Activated T-helper 1 cell treated with anti-CD3 and anti-CD28 coated beads, Interleukin-12 subunit alpha, Interleukin-12 subunit beta, Interleukin-2, Interleukin-4 antibody, amounts not matched to agents 30 ng/mL and 10 ng/mL and 1 ng/mL, durations not matched to agents 14 hours and 24 hours and 36 hours (primary cell): ENCODE measurements at regions not wholly inside any gene's neighbourhood (a gene's known extent, or its start where the extent isn't known, plus 50 kb on each side); places are given as distances from the start of the nearest gene placed in this dataset.
A peak's percentile ranks its signal among the peaks of the same experiment; 100 is the strongest.

Experiments used
- DNase-seq: peaks from one replicate; pipeline ENCODE4 v3.0.0; 2021; ENCODE audit warnings: low spot score
- H3K27ac Mint-ChIP-seq: one replicate; pipeline ENCODE4 v1.8.0; 2021; ENCODE audit warnings: mild to moderate bottlenecking, mixed read lengths
- H3K27me3 Mint-ChIP-seq: one replicate; pipeline ENCODE4 v1.8.0; 2022; ENCODE audit warnings: mild to moderate bottlenecking, moderate library complexity, mixed read lengths; ENCODE audit not compliant: insufficient read depth
- H3K36me3 Mint-ChIP-seq: one replicate; pipeline ENCODE4 v1.8.0; 2021; ENCODE audit warnings: low read depth, mixed read lengths
- H3K4me1 Mint-ChIP-seq: one replicate; pipeline ENCODE4 v1.8.0; 2021; ENCODE audit warnings: low read depth, mixed read lengths
- H3K4me3 Mint-ChIP-seq: one replicate; pipeline ENCODE4 v1.8.0; 2021; ENCODE audit warnings: mild to moderate bottlenecking, moderate library complexity, mixed read lengths
- H3K9me3 Mint-ChIP-seq: one replicate; pipeline ENCODE4 v1.8.0; 2021; ENCODE audit warnings: mixed read lengths
- intact Hi-C: fragments of 100-400 bp; cut with micrococcal nuclease; formaldehyde crosslinking; loops from one replicate; pipeline ENCODE4 v1.15.1; 2024

GRCh38 chr6:169884158-169884557 is 132.7 kb downstream of the ERMARD start:
- no peak overlapping the region for H3K27ac Mint-ChIP-seq
- H3K9me3 Mint-ChIP-seq, result no peaks in the 10 kb centered on the region
- no peaks in the 10 kb centered on the region for H3K36me3 Mint-ChIP-seq
- DNase-seq, result no peak
- intact Hi-C loops, result no loop called here
- no peaks in the 10 kb centered on the region for H3K4me1 Mint-ChIP-seq
- H3K27me3 Mint-ChIP-seq, result peaks cover 7% of the 10 kb centered on the region
- H3K4me3 Mint-ChIP-seq, result no peak overlapping the region

GRCh38 chr6:169883316-169883715 is 131.9 kb downstream of the ERMARD start:
- intact Hi-C loops, result no loop called here
- Mint-ChIP-seq H3K27me3 (peaks cover 7% of the 10 kb centered on the region), H3K4me1 (no peaks in the 10 kb centered on the region), H3K27ac (no peak overlapping the region), H3K9me3 (no peaks in the 10 kb centered on the region), H3K36me3 (no peaks in the 10 kb centered on the region), H3K4me3 (no peak overlapping the region)
- DNase-seq, result no peak

GRCh38 chr6:169881976-169882375 is 130.6 kb downstream of the ERMARD start:
- Mint-ChIP-seq H3K9me3 (no peaks in the 10 kb centered on the region), H3K27ac (no peak overlapping the region), H3K27me3 (peaks cover 12% of the 10 kb centered on the region), H3K4me3 (no peak overlapping the region), H3K36me3 (no peaks in the 10 kb centered on the region), H3K4me1 (no peaks in the 10 kb centered on the region)
- no peak for DNase-seq
- intact Hi-C loops, result no loop called here

GRCh38 chr6:169881398-169881797 is 130.0 kb downstream of the ERMARD start:
- Mint-ChIP-seq H3K4me3 (no peak overlapping the region), H3K27me3 (peaks cover 16% of the 10 kb centered on the region), H3K4me1 (no peaks in the 10 kb centered on the region), H3K9me3 (no peaks in the 10 kb centered on the region), H3K27ac (no peak overlapping the region), H3K36me3 (no peaks in the 10 kb centered on the region)
- intact Hi-C loops, result no loop called here
- no peak for DNase-seq

GRCh38 chr6:169880516-169880915 is 129.1 kb downstream of the ERMARD start:
- Mint-ChIP-seq H3K4me3 (no peak overlapping the region), H3K9me3 (no peaks in the 10 kb centered on the region), H3K27ac (no peak overlapping the region), H3K36me3 (no peaks in the 10 kb centered on the region), H3K4me1 (no peaks in the 10 kb centered on the region), H3K27me3 (peaks cover 18% of the 10 kb centered on the region)
- no peak for DNase-seq
- intact Hi-C loops, result no loop called here

GRCh38 chr6:169869301-169869700 is 117.9 kb downstream of the ERMARD start:
- no peaks in the 10 kb centered on the region for H3K36me3 Mint-ChIP-seq
- no peaks in the 10 kb centered on the region for H3K4me1 Mint-ChIP-seq
- H3K27me3 Mint-ChIP-seq, result peaks cover 2% of the 10 kb centered on the region
- intact Hi-C loops, result no loop called here
- DNase-seq, result no peak
- no peaks in the 10 kb centered on the region for H3K9me3 Mint-ChIP-seq
- H3K4me3 Mint-ChIP-seq, result no peak overlapping the region
- no peak overlapping the region for H3K27ac Mint-ChIP-seq

GRCh38 chr6:169868458-169868857 is 117.0 kb downstream of the ERMARD start:
- H3K27ac Mint-ChIP-seq, result no peak overlapping the region
- DNase-seq, result peak; percentile 34
- no peaks in the 10 kb centered on the region for H3K36me3 Mint-ChIP-seq
- no peak overlapping the region for H3K4me3 Mint-ChIP-seq
- intact Hi-C loops, result no loop called here
- peaks cover 2% of the 10 kb centered on the region for H3K27me3 Mint-ChIP-seq
- H3K9me3 Mint-ChIP-seq, result peaks cover 5% of the 10 kb centered on the region
- H3K4me1 Mint-ChIP-seq, result no peaks in the 10 kb centered on the region

- Mint-ChIP-seq H3K27me3 (peaks cover 2% of the 10 kb centered on the region), H3K36me3 (no peaks in the 10 kb centered on the region), H3K4me3 (no peak overlapping the region), H3K4me1 (no peaks in the 10 kb centered on the region), H3K27ac (no peak overlapping the region), H3K9me3 (peaks cover 6% of the 10 kb centered on the region)
- no peak for DNase-seq
- intact Hi-C loops, result no loop called here
These were observed 116.3 kb downstream of the ERMARD start for GRCh38 chr6:169867751-169868191.

- intact Hi-C loops, result no loop called here
- Mint-ChIP-seq H3K4me3 (no peak overlapping the region), H3K36me3 (no peaks in the 10 kb centered on the region), H3K9me3 (peaks cover 6% of the 10 kb centered on the region), H3K27me3 (peaks cover 2% of the 10 kb centered on the region), H3K27ac (no peak overlapping the region), H3K4me1 (no peaks in the 10 kb centered on the region)
- no peak for DNase-seq
These were observed 115.5 kb downstream of the ERMARD start for GRCh38 chr6:169866668-169867521.

- no peaks in the 10 kb centered on the region for H3K4me1 Mint-ChIP-seq
- DNase-seq, result no peak
- intact Hi-C loops, result no loop called here
- peaks cover 6% of the 10 kb centered on the region for H3K9me3 Mint-ChIP-seq
- no peak overlapping the region for H3K27ac Mint-ChIP-seq
- peaks cover 2% of the 10 kb centered on the region for H3K27me3 Mint-ChIP-seq
- H3K36me3 Mint-ChIP-seq, result no peaks in the 10 kb centered on the region
- H3K4me3 Mint-ChIP-seq, result no peak overlapping the region
These were observed 114.7 kb downstream of the ERMARD start for GRCh38 chr6:169866140-169866534.

GRCh38 chr6:169865346-169866139 is 114.1 kb downstream of the ERMARD start:
- H3K4me3 Mint-ChIP-seq, result no peak overlapping the region

GRCh38 chr6:169864148-169865020 is 113.0 kb downstream of the ERMARD start:
- Mint-ChIP-seq H3K4me3 (no peak overlapping the region), H3K27ac (no peak overlapping the region), H3K36me3 (no peaks in the 10 kb centered on the region), H3K9me3 (peaks cover 6% of the 10 kb centered on the region), H3K4me1 (peaks cover 9% of the 10 kb centered on the region), H3K27me3 (no peaks in the 10 kb centered on the region)
- intact Hi-C loops, result no loop called here
- DNase-seq, result no peak

More at GRCh38 chr6:169865346-169866139, 114.1 kb downstream of the ERMARD start:
- no peak for DNase-seq
- H3K4me1 Mint-ChIP-seq, result peaks cover 4% of the 10 kb centered on the region
- no peaks in the 10 kb centered on the region for H3K27me3 Mint-ChIP-seq
- intact Hi-C loops, result no loop called here
- no peaks in the 10 kb centered on the region for H3K36me3 Mint-ChIP-seq
- H3K9me3 Mint-ChIP-seq, result peaks cover 6% of the 10 kb centered on the region
- H3K27ac Mint-ChIP-seq, result no peak overlapping the region
